ENCODE measurements at regions not wholly inside any gene's neighbourhood (a gene's known extent, or its start where the extent isn't known, plus 50 kb on each side); places are given as distances from the start of the nearest gene placed in this dataset.

DNA sequence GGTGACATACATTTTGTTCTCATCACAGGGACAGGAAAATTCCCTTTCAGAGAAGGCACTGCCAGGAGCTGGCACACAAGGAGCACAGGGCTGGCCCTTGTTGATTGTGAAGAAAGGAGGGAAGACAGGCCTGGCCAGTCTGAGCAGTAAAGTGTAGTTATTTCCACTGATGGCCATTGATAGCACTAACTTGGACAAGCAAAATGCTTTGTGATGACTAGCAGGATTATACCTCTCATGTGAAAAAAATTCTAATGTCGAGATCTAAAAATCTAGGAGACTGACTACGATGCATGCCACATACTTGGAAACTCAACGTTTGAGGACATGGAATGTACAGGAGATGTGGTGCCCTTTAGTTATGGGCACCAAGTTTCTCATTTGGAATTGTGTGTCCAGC, 54.3 kb upstream of the ST8SIA2 start:
- no peak for TF ChIP-seq ZNF114 (tag by site-specific recombination; IDR thresholded peaks at IDR 0.05)
- no peak for TF ChIP-seq ZNF792 (tag by site-specific recombination; IDR thresholded peaks at IDR 0.05)
- TF ChIP-seq ZNF596 (tag by site-specific recombination; IDR thresholded peaks at IDR 0.05), result no peak
- TF ChIP-seq ZNF629 (tag by site-specific recombination; IDR thresholded peaks at IDR 0.05), result no peak
- TF ChIP-seq, protein P1, sequence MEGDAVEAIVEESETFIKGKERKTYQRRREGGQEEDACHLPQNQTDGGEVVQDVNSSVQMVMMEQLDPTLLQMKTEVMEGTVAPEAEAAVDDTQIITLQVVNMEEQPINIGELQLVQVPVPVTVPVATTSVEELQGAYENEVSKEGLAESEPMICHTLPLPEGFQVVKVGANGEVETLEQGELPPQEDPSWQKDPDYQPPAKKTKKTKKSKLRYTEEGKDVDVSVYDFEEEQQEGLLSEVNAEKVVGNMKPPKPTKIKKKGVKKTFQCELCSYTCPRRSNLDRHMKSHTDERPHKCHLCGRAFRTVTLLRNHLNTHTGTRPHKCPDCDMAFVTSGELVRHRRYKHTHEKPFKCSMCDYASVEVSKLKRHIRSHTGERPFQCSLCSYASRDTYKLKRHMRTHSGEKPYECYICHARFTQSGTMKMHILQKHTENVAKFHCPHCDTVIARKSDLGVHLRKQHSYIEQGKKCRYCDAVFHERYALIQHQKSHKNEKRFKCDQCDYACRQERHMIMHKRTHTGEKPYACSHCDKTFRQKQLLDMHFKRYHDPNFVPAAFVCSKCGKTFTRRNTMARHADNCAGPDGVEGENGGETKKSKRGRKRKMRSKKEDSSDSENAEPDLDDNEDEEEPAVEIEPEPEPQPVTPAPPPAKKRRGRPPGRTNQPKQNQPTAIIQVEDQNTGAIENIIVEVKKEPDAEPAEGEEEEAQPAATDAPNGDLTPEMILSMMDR (tag by site-specific recombination; IDR thresholded peaks at IDR 0.05), result no peak
- TF ChIP-seq, protein P2, sequence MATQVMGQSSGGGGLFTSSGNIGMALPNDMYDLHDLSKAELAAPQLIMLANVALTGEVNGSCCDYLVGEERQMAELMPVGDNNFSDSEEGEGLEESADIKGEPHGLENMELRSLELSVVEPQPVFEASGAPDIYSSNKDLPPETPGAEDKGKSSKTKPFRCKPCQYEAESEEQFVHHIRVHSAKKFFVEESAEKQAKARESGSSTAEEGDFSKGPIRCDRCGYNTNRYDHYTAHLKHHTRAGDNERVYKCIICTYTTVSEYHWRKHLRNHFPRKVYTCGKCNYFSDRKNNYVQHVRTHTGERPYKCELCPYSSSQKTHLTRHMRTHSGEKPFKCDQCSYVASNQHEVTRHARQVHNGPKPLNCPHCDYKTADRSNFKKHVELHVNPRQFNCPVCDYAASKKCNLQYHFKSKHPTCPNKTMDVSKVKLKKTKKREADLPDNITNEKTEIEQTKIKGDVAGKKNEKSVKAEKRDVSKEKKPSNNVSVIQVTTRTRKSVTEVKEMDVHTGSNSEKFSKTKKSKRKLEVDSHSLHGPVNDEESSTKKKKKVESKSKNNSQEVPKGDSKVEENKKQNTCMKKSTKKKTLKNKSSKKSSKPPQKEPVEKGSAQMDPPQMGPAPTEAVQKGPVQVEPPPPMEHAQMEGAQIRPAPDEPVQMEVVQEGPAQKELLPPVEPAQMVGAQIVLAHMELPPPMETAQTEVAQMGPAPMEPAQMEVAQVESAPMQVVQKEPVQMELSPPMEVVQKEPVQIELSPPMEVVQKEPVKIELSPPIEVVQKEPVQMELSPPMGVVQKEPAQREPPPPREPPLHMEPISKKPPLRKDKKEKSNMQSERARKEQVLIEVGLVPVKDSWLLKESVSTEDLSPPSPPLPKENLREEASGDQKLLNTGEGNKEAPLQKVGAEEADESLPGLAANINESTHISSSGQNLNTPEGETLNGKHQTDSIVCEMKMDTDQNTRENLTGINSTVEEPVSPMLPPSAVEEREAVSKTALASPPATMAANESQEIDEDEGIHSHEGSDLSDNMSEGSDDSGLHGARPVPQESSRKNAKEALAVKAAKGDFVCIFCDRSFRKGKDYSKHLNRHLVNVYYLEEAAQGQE (tag by site-specific recombination; IDR thresholded peaks at IDR 0.05), result no peak
- no peak for TF ChIP-seq ZBTB1 (tag by site-specific recombination; IDR thresholded peaks at IDR 0.05)
- TF ChIP-seq YY2 (tag by site-specific recombination; IDR thresholded peaks at IDR 0.05), result no peak
- no peak for TF ChIP-seq ZNF776 (tag by site-specific recombination; IDR thresholded peaks at IDR 0.05; ENCODE audit: borderline replicate concordance)
- no peak for TF ChIP-seq ZNF37A (tag by site-specific recombination; IDR thresholded peaks at IDR 0.05)
- TF ChIP-seq, protein P3, sequence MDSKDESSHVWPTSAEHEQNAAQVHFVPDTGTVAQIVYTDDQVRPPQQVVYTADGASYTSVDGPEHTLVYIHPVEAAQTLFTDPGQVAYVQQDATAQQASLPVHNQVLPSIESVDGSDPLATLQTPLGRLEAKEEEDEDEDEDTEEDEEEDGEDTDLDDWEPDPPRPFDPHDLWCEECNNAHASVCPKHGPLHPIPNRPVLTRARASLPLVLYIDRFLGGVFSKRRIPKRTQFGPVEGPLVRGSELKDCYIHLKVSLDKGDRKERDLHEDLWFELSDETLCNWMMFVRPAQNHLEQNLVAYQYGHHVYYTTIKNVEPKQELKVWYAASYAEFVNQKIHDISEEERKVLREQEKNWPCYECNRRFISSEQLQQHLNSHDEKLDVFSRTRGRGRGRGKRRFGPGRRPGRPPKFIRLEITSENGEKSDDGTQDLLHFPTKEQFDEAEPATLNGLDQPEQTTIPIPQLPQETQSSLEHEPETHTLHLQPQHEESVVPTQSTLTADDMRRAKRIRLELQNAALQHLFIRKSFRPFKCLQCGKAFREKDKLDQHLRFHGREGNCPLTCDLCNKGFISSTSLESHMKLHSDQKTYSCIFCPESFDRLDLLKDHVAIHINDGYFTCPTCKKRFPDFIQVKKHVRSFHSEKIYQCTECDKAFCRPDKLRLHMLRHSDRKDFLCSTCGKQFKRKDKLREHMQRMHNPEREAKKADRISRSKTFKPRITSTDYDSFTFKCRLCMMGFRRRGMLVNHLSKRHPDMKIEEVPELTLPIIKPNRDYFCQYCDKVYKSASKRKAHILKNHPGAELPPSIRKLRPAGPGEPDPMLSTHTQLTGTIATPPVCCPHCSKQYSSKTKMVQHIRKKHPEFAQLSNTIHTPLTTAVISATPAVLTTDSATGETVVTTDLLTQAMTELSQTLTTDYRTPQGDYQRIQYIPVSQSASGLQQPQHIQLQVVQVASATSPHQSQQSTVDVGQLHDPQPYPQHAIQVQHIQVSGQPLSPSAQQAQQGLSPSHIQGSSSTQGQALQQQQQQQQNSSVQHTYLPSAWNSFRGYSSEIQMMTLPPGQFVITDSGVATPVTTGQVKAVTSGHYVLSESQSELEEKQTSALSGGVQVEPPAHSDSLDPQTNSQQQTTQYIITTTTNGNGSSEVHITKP (tag by site-specific recombination; IDR thresholded peaks at IDR 0.05), result no peak
- TF ChIP-seq ZNF302 (tag by site-specific recombination; IDR thresholded peaks at IDR 0.05; ENCODE audit: low read depth), result no peak
- no peak for TF ChIP-seq ZNF24 (tag by site-specific recombination; IDR thresholded peaks at IDR 0.05)
- TF ChIP-seq ZBTB21 (tag by site-specific recombination; IDR thresholded peaks at IDR 0.05), result no peak

All from HEK293 (cell line).